HEK293 (cell line): ENCODE measurements at regions not wholly inside any gene's neighbourhood (a gene's known extent, or its start where the extent isn't known, plus 50 kb on each side); places are given as distances from the start of the nearest gene placed in this dataset.

Experiments used
- EGR2 ChIP-seq: fragments of 450-650 bp; formaldehyde crosslinking; IDR thresholded peaks from 2 replicates; pipeline ENCODE4 v1.5.1; 2016; ENCODE audit warnings: low read depth, missing biosample characterization, missing genetic modification characterization
- YY2 ChIP-seq: fragments of 450-650 bp; formaldehyde crosslinking; IDR thresholded peaks from 2 replicates; pipeline ENCODE4 v1.5.1; 2016; ENCODE audit warnings: missing biosample characterization, missing genetic modification characterization
- ZNF560 ChIP-seq: fragments of 450-650 bp; formaldehyde crosslinking; IDR thresholded peaks from 2 replicates; pipeline ENCODE4 v1.5.1; 2017; ENCODE audit warnings: missing biosample characterization, missing genetic modification characterization, borderline replicate concordance
- ZNF776 ChIP-seq: fragments of 450-650 bp; formaldehyde crosslinking; IDR thresholded peaks from 2 replicates; pipeline ENCODE4 v1.5.0; 2017; ENCODE audit warnings: missing biosample characterization, missing genetic modification characterization, borderline replicate concordance
- ZSCAN16 ChIP-seq: fragments of 450-650 bp; formaldehyde crosslinking; IDR thresholded peaks from 2 replicates; pipeline ENCODE4 v1.5.1; 2016; ENCODE audit warnings: missing biosample characterization, missing genetic modification characterization
- TF ChIP-seq, protein P1 (sequence below): fragments of 450-650 bp; formaldehyde crosslinking; IDR thresholded peaks from 2 replicates; pipeline ENCODE4 v1.5.1; 2016; ENCODE audit warnings: missing biosample characterization, missing genetic modification characterization

DNA sequence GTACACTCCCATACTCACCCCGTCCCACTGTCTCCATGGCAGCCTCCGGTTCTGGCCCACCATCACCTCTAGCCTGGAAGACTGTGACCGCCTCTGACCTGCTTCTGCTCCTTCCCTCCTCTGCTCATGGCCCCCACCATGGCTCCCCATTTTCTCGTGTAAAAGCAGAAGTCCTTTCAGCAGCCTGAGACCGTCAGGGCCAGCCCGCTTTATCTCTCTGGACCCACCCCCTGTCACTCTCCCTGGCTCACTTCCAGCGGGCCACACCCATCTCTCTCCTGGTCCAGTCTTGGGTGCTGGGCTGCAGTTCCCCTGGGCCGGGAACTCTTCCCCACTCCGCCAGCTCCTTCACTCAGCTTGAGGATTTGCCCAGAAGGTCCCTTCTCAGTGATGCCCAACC lies 96.0 kb upstream of the RUFY1 start:
- no peak for TF ChIP-seq ZSCAN16 (tag by site-specific recombination)
- TF ChIP-seq ZNF560, result no peak
- no peak for TF ChIP-seq ZNF776 (tag by site-specific recombination)
- no peak for TF ChIP-seq EGR2 (tag by site-specific recombination)
- TF ChIP-seq, protein P1, sequence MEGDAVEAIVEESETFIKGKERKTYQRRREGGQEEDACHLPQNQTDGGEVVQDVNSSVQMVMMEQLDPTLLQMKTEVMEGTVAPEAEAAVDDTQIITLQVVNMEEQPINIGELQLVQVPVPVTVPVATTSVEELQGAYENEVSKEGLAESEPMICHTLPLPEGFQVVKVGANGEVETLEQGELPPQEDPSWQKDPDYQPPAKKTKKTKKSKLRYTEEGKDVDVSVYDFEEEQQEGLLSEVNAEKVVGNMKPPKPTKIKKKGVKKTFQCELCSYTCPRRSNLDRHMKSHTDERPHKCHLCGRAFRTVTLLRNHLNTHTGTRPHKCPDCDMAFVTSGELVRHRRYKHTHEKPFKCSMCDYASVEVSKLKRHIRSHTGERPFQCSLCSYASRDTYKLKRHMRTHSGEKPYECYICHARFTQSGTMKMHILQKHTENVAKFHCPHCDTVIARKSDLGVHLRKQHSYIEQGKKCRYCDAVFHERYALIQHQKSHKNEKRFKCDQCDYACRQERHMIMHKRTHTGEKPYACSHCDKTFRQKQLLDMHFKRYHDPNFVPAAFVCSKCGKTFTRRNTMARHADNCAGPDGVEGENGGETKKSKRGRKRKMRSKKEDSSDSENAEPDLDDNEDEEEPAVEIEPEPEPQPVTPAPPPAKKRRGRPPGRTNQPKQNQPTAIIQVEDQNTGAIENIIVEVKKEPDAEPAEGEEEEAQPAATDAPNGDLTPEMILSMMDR (tag by site-specific recombination), result no peak
- TF ChIP-seq YY2 (tag by site-specific recombination), result no peak
